Retina (tissue), 1 donor: ENCODE measurements at regions not wholly inside any gene's neighbourhood (a gene's known extent, or its start where the extent isn't known, plus 50 kb on each side); places are given as distances from the start of the nearest gene placed in this dataset.

ENCODE experiments used
- DNase-seq: peaks from one replicate; pipeline ENCODE4 v3.0.0-alpha.2; 2016

DNA sequence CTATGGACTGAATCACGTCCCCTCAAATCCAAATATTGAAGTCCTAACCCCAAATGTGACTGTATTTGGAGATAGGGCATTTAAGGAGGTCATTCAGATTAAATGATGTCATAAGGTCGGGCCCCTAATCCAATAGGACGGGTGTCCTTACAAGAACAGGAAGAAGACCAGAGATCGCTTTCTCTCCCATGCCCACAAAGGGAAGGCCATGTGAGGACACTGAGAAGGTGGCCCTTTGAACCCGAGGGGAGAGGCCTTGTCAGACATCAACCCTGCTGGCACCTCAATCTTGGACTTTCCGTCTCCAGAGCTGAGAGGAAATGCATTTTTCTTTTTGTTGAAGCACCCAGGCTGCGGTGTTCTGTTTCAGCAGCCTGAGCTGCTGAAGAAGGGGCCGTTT lies 72.3 kb upstream of the KLF6 start:
- no peak for DNase-seq

DNA sequence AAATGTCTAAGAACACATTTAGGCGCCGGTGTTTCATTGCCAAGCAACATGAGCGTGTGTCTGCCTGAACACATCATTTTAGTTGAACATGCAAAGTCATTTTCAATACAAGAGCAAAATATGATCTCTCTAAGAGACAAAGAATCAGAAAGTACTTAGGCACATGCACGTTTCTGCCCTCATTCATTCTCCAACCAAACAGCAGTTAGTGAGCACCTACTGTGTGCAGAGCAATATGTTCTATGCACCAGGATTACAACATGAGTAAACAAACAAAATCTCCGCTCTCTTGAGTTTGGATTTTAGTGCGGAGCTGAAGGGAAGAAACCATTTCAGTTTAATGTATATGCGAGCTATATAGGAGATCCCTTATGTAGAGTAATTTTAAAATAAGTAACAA lies 71.6 kb upstream of the KLF6 start:
- no peak for DNase-seq

DNA sequence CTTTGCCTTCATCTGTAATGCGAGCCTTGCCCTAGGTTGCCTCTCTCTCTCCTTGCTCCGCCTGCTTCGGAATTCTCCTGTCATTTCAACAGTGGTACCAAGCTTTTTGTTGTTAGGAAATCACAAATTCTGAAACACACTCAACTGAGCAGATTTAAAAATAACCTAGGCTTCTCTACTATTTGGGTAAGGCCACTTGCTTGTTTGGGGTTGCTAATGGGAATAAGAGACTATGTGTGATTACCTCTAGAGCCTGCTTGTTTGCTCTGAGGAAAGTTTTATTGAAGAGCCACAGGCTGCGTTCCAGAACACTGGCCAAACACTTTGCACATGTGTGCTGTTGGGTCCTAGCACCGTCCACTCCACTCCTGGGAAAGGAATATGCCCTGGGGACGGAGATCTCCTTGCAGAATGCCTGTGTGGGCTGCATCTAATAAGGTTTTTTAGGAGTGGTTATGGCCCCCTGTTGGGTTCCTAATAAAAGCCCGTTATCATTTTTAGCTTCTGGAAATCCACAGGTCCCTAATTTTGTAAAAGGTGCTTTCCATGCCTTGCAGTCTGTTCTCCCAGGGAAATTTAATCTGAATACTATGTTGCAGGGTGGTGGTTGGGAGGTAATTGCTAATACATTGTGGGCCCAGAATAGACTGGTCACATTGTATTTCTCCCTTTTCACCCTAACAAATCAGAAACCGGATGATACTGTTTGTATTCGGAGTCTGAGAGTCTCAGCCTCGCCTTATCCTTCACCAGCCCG lies 68.7 kb upstream of the KLF6 start:
- DNase-seq, result no peak

DNA sequence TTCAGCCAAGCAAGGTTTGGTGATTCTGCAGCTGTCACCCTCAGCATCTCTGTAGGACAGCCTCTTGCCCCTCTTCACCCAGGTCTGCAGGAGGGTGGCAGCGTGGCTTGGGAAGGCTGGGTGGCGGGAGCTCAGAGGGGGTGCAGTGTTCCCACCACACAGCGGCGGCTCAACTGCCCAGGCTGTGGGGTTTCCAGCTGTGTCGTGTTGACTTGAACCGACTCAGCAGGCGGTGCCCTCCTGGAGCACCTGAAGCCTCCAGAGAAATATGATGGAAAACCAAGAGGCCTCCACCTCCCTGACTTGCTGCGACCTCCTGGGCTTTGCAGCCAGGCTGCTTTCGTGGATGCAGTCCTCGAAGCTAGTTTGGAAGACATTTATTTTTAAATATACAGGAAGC lies 68.0 kb upstream of the KLF6 start:
- no peak for DNase-seq

DNA sequence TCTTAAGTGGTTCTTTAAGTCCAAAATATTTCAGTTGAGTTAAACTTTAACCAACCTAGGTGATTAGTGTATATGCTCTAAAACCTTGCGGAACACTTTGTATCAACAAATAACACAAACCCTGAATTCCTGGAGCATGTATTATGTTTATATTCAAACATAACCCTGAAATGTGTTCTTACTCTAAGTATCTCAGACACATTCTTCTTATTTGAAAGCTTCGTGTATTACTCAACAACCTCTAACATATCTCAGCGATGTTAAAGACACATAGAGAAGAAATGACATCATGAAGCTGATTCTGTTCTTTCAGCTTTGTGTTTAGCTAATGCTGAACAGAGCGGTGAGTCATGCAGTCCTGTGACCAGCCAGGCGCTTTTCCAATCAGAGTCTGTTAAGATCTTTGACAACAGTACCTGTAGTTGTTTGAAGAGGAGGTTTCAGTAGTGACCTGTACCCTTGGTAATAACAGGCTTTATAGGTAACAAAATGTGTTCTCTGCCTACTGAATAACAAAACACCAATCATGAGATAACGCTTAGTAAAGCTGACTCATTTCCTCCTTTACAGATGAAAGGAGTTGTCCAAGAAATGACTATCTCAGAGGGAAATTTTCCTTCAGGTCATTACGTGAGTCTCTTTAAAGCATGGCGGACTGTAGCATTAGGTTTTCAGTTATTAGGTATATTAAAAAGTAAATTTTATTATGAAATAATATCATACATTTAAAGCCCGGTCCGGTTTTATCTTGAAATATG lies 67.3 kb upstream of the KLF6 start:
- no peak for DNase-seq

DNA sequence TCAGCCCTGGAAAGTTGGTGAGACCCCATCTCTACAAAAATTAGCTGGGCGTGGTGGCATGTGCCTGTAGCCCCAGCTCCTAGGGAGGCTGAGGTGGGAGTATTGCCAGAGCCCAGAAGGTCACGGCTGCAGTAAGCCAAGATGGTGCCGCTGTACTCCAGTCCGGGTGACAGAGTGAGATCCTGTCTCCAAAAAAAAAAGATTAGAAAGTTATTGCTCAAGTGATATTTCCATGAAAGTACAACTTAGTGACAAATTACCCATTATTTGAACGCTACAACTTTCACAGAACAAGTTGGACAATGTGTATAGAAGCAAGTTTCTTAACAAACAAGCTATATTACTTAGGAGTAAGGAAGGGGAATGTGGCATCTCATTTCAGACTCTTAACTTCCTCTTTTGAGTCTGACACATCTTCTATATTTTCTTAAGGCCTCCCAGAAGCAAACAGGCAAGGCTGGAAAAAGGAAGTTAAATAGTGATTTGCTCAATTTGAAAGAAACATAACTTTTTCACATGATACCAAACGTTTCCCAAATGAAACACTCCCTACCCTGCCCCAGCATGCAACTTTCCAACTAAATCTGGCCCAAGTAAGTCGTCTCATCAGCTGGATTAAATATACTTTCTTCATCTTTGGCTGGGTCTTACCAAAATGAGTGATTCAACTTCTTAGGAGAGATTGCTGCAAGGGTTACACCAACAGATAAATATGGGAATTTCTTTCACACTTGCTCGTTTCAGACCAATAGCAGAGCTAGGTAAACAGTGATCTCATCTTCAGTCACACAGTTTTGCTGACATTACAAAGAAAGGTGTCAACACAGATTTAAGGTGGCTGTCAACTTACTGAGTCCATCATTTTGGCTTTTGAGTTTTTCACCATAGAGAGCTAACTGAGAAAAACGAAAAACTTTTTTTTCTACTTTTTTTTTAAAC lies 66.3 kb upstream of the KLF6 start:
- no peak for DNase-seq

DNA sequence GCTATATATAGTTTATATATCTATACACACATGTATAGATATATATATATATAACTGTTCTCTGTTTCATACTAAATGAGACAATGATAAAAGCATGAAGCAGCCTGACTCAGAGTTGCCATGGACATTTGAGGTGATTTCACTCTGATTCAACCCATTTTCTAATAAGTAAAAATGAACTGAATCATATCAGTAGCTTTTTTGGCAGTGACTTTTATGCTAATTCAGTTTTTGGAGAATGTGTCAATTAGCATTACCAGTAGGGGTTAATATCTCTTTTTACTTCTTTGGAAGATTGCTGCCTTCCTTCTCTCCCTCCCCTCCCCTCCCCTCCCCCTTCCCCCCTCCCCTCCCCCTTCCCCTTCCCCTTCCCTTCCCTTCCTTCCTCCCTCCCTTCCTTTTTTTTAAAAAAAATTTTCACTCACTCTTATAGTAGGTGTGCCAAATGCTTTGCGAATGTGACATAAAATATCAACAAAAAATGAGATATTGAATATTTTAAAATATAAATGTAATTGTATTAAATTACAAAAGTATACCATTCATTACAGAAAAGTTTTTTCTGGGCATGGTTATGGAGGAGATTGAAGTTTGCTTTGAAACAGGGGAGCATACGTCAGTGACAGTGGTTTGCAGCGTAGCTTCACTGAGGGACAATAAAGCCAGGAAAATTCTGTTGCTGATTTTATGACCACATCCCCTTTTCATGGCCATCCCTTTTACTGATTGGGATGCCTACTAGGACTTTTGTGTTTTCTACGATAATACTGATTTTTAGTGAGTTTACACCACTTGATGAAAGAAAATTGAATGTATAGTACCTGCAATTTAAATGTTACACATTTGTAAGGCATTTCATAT lies 64.0 kb upstream of the KLF6 start:
- DNase-seq, result no peak

DNA sequence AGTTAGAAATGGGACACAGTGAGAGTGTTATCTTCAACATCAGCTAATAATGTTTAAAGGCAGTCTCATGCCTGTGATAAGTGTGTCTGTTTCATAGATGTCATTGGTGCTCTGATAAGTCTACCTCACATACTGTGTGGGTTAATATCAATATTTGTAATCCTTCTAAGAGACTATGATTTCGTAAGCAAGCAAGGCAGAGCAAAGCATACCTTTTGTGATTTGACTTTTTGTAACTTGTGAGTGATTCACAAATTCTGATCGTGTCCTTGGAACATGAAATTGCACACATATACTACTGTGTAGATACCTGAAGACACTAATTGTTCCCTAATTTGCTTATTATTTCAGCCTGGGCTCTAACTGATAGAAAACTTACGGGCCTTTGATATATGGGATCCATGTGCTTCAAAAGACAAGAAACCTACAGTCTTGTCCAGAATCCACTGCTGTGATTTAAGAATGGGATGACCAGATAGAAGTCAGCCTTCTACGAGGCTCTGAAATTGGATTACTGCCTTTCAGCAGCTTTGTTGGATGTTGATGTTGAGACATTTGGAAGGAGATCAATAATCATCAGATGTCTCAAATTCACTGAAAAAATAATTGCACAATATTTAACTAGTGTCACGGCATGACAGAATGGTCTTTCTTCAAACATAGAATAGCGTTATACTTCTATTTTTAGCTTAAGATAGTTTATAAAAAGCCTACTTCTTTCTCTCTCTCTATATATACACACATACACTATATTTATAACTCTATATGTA lies 63.2 kb upstream of the KLF6 start:
- DNase-seq, result no peak

DNA sequence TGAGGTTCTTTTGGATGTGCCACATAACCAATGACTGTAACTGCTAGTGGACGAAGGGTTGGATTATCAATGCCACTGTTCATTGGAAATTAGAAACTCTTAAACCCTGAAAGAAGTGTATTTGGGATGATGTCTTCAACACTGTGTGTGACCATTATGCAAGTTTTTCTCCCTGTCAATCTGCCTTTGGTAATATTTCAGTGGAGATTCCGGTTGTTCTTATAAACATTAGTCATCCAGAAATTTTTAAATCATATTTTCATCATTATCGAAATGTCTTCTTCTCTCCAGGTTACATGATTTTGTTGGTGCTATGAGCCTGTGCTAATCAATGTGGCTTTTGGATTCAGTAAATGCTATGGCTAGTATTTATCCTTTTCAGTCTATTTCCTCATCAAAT lies 61.7 kb upstream of the KLF6 start:
- no peak for DNase-seq

DNA sequence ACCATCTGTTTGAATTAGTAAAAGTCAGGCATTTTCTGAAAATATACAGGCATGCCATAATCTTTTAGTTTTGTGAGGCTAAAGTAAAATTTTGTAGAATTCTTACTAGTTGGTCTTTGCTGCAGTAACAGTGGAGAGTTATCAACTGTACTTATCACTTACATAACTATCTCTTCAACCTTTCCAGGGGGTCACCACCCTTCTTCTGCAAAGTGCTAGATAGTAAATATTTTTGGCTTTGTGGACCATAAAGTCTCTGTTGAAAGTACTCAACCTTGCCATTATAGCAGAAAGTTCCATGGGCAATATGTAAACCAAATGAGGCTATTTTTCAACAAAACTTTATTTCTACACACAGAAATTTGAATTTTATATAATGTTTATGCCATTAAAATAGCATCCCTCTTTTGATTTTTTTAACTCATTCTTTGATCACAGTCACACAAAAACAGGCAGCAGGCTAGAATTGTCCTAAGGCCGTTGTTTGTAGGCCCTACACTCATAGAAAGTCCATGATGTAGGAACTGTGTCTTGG lies 59.5 kb upstream of the KLF6 start:
- DNase-seq, result no peak

DNA sequence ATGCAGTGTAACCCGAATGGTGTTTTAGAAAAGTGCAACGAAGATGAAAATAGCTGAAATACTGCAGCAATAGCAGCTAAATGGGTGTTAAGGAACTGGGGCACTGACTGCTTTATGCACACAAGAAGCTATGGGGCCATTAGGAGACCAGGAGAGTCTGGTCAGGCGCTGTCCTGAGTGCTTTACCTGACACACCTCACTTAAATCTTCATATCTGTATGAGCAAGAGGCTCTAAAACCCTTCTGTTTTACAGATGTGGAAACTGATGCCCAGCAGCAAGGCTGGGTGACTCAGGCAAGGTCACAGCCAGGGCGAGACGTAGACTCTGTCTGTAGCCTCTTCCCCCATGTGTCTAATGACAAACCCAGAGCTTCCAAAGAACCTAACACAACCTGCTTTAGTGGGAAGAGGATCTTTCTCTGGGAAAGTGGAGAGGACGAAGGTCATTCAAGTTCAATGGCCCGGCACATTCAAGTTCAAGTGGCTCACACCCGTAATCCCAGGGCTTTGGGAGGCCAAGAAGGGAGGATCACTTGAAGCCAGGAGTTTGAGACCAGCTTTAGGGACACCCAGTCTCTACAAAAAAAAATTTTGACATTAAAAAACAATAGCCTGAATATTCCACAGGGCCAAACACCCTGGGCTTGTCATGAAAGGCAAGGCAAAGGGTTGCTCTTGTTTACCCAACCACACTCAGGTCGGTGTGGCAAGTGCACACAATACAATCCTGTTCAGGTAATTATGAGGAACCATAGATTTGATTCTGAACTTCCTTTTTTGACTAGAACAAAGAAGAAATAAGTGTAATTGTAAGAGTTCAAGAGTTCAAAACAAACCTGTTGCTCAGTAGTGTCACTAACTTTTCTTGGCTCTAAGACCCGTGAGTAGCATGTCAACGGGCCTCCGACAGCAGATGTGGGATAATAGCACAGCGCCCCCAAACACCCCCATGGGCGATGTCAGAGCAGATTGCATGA lies 53.7 kb upstream of the KLF6 start:
- no peak for DNase-seq

DNA sequence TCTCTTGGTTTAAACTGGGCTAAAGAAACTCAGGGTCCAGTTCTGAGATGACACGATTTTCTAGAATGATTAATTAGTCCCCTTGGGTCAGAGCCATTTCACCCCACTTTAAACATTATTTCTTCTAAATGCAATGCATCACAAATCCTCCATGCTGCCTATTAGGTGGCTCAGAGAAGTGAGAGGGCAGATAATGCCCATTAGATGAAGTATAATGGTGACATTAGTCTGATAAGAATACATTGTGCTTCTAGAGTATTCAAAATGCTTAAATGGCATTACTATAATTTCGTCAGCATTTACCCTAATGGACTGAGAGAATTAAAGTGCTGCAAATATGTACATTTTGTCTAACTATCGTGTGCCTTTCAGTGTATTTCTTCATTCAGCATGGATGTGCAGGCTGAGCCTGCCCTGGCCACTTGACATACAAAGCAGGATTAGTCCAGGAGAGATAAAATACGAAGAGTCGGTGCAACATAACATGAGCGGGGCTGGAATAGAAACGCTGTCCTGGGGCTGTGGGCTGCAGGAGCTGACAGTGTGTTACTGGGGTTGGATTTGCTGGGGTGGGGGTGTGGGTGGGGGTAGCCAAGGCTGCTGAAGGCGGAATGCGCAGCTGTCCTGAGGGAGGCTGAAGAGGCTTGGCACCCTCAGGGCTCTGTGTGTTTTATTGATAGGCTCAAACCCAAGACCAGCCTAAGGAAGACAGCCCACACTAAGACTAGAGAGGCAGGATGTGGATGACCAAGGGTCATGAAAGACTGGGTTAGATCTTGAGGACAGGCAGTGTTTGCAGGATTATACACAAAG lies 52.8 kb upstream of the KLF6 start:
- no peak for DNase-seq

DNA sequence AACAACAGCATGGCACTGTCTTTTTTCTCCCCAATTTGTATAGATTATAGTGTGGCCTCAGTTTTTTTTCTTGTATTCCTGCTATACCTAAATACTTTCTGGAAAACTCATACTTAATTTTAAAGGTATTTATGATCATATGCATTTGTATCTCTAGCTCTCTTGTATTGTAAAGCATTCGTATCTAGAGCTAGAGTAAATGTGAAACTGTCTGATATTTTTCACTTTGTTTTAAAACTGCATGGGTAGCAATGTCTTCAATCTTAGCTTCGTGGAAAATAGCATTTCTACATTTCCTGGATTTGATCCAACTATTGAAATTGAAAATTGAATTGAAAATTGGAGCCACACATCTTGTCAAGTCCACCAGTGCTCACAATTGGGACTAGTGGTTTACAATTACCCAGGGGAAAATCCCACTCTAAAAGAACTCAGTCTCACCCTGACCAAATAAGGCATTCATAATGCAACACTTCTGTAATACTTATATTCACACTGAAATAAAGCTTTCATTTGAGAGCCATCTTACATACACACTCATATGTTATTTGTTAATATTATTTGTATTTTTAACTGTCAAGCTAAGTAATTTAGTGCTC lies 51.3 kb upstream of the KLF6 start:
- DNase-seq, result no peak

DNA sequence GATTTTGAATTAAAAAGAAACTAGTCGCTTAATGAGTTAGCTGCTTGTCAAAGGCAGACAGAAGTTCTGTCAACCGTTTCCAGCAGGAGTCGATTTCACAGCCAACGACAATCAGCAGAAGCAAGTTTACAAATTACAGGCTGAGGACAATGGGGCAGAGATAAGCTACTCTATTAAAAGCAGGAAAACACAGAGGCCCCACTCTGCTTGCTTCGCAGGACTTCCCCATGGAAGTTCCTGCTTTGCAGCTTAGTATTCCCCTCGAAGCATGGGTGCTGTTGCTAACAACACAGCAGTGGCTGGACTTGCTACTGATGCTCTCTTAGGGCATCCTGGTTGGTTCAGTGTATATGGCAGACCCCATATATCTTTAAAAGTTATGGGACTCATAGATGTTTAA lies 50.8 kb upstream of the KLF6 start:
- peak; percentile 14 for DNase-seq

DNA sequence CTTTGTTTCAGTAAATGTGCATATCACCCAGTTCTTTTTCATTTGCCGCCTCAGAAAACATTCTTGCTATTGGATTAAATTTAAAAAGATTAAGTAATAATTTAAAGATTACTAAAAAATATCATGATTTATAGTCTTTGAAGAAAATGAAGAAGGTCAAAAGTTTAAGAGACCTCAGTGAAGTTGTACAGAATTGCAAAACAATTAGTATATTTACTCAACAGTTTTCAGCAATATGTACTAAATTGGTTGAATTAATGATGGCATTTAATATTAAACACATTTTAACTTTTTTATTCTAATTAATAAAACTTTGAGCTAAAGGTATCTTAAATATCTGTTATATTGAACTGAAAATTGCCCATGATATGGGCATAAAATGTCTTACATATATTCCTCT lies 49.9 kb upstream of the KLF6 start:
- DNase-seq, result no peak
